ENCODE measurements at regions not wholly inside any gene's neighbourhood (a gene's known extent, or its start where the extent isn't known, plus 50 kb on each side); places are given as distances from the start of the nearest gene placed in this dataset.

GRCh38 chr1:209491897-209492296, 91.6 kb upstream of the CAMK1G start:
- DNase-seq: no peak

GRCh38 chr1:209493559-209493958, 90.0 kb upstream of the CAMK1G start:
- no peak for DNase-seq

- DNase-seq: no peak
These were observed 85.8 kb upstream of the CAMK1G start for GRCh38 chr1:209497729-209498128.

- DNase-seq: no peak
These were observed 82.5 kb upstream of the CAMK1G start for GRCh38 chr1:209500993-209501392.

GRCh38 chr1:209503196-209503595, 80.3 kb upstream of the CAMK1G start:
- no peak for DNase-seq

- no peak for DNase-seq
These were observed 78.9 kb upstream of the CAMK1G start for GRCh38 chr1:209504571-209504970.

GRCh38 chr1:209505044-209505443, 78.5 kb upstream of the CAMK1G start:
- DNase-seq: no peak

GRCh38 chr1:209506101-209506500, 77.4 kb upstream of the CAMK1G start:
- DNase-seq: no peak

GRCh38 chr1:209509039-209509438, 74.5 kb upstream of the CAMK1G start:
- no peak for DNase-seq

- no peak for DNase-seq
These were observed 73.5 kb upstream of the CAMK1G start for GRCh38 chr1:209510063-209510462.

GRCh38 chr1:209511169-209511568, 72.3 kb upstream of the CAMK1G start:
- no peak for DNase-seq

GRCh38 chr1:209512821-209513220, 70.7 kb upstream of the CAMK1G start:
- DNase-seq: no peak

GRCh38 chr1:209513226-209513625, 70.3 kb upstream of the CAMK1G start:
- no peak for DNase-seq

GRCh38 chr1:209516771-209517680, 66.5 kb upstream of the CAMK1G start:
- DNase-seq: no peak

GRCh38 chr1:209517681-209518050, 65.8 kb upstream of the CAMK1G start:
- DNase-seq: no peak

- no peak for DNase-seq
These were observed 63.7 kb upstream of the CAMK1G start for GRCh38 chr1:209519786-209520185.

- no peak for DNase-seq
These were observed 60.7 kb upstream of the CAMK1G start for GRCh38 chr1:209522826-209523225.

- DNase-seq: no peak
These were observed 57.4 kb upstream of the CAMK1G start for GRCh38 chr1:209526137-209526536.

- DNase-seq: no peak
These were observed 56.1 kb upstream of the CAMK1G start for GRCh38 chr1:209527372-209527771.

GRCh38 chr1:209527993-209528717, 55.4 kb upstream of the CAMK1G start:
- DNase-seq: no peak

- no peak for DNase-seq
These were observed 54.3 kb upstream of the CAMK1G start for GRCh38 chr1:209529233-209529632.

- DNase-seq: no peak
These were observed 52.5 kb upstream of the CAMK1G start for GRCh38 chr1:209531006-209531405.

GRCh38 chr1:209531549-209531948, 52.0 kb upstream of the CAMK1G start:
- no peak for DNase-seq
